ENCODE measurements at regions not wholly inside any gene's neighbourhood (a gene's known extent, or its start where the extent isn't known, plus 50 kb on each side); places are given as distances from the start of the nearest gene placed in this dataset.
"Not testable (repeated sequence)": the region's sequence is repeated elsewhere in the genome, so short reads cannot be mapped to it uniquely, and the experiment has no call there.

- no peak for DNase-seq (ENCODE audit: insufficient read length, low spot score)
- TF ChIP-seq POLR2AphosphoS5 (IDR thresholded peaks at IDR 0.05; ENCODE audit: low read depth, low read length): no peak
- TF ChIP-seq PAX5 (IDR thresholded peaks at IDR 0.05; ENCODE audit: insufficient read depth, low read length, severe bottlenecking): no peak
- no peak for TF ChIP-seq POU2F2 (IDR thresholded peaks at IDR 0.05; ENCODE audit: low read depth, low read length)
- no peak for TF ChIP-seq POLR2A (IDR thresholded peaks at IDR 0.05; ENCODE audit: low read depth, low read length)
- no peak for TF ChIP-seq TAF1 (IDR thresholded peaks at IDR 0.05; ENCODE audit: low read depth, low read length)
- no peak for TF ChIP-seq SPI1 (IDR thresholded peaks at IDR 0.05; ENCODE audit: low read depth, low read length)
- no peak for FAIRE-seq
Observed at GRCh38 chr4:137359691-137360315, 172.5 kb downstream of the PCDH18 start.

DNA sequence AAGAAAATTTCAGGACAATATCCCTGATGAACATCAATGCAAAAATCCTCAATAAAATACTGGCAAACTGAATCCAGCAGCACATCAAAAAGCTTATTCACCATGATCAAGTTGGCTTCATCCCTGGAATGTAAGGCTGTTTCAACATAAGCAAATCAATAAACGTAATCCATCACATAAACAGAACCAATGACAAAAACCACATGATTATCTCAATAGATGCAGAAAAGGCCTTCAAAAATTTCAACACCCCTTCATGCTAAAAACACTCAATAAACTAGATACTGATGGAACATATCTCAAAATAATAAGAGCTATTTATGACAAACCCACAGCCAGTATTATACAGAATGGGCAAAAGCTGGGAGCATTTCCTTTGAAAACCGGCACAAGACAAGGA lies 177.7 kb downstream of the PCDH18 start:
- not testable (repeated sequence) for DNase-seq (ENCODE audit: insufficient read length, low spot score); FAIRE-seq

- DNase-seq (ENCODE audit: insufficient read length, low spot score): no peak
- FAIRE-seq: no peak
- TF ChIP-seq TAF1 (IDR thresholded peaks at IDR 0.05; ENCODE audit: low read depth, low read length) (no peak), POLR2AphosphoS5 (IDR thresholded peaks at IDR 0.05; ENCODE audit: low read depth, low read length) (no peak), POLR2A (IDR thresholded peaks at IDR 0.05; ENCODE audit: low read depth, low read length) (no peak), PAX5 (IDR thresholded peaks at IDR 0.05; ENCODE audit: insufficient read depth, low read length, severe bottlenecking) (no peak), POU2F2 (IDR thresholded peaks at IDR 0.05; ENCODE audit: low read depth, low read length) (no peak), SPI1 (IDR thresholded peaks at IDR 0.05; ENCODE audit: low read depth, low read length) (no peak)
Observed at GRCh38 chr4:137347371-137347770, 184.9 kb downstream of the PCDH18 start.

- TF ChIP-seq SPI1 (IDR thresholded peaks at IDR 0.05; ENCODE audit: low read depth, low read length): no peak
- TF ChIP-seq POLR2A (IDR thresholded peaks at IDR 0.05; ENCODE audit: low read depth, low read length): no peak
- no peak for TF ChIP-seq PAX5 (IDR thresholded peaks at IDR 0.05; ENCODE audit: insufficient read depth, low read length, severe bottlenecking)
- TF ChIP-seq POLR2AphosphoS5 (IDR thresholded peaks at IDR 0.05; ENCODE audit: low read depth, low read length): no peak
- no peak for TF ChIP-seq POU2F2 (IDR thresholded peaks at IDR 0.05; ENCODE audit: low read depth, low read length)
- no peak for TF ChIP-seq TAF1 (IDR thresholded peaks at IDR 0.05; ENCODE audit: low read depth, low read length)
- FAIRE-seq: no peak
- DNase-seq (ENCODE audit: insufficient read length, low spot score): no peak
Observed at GRCh38 chr4:137345597-137345996, 186.7 kb downstream of the PCDH18 start.

GRCh38 chr4:137343221-137343620 lies 189.1 kb downstream of the PCDH18 start:
- DNase-seq (ENCODE audit: insufficient read length, low spot score): no peak

DNA sequence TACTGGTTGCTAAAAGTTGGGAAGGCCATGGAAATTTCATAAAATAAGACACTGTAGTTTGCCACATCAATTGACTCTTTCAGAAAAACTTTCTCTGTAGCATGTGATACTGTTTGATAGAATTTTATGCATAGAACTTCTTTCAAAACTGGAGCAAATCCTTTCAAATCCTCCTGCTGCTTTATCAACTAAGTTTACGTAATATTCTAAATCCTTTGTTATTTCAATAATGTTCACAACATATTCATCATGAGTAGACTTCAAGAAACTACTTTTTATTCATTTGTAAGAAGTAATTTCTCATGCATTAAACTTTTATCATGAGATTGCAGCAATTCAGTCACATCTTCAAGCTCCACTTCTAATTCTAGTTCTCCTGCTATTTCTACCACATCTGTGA lies 199.3 kb downstream of the PCDH18 start:
- TF ChIP-seq POLR2A (IDR thresholded peaks at IDR 0.05; ENCODE audit: low read depth, low read length) (no peak), TAF1 (IDR thresholded peaks at IDR 0.05; ENCODE audit: low read depth, low read length) (no peak), POU2F2 (IDR thresholded peaks at IDR 0.05; ENCODE audit: low read depth, low read length) (no peak), POLR2AphosphoS5 (IDR thresholded peaks at IDR 0.05; ENCODE audit: low read depth, low read length) (no peak), SPI1 (IDR thresholded peaks at IDR 0.05; ENCODE audit: low read depth, low read length) (no peak)
- FAIRE-seq: no peak
- DNase-seq (ENCODE audit: insufficient read length, low spot score): no peak

More at GRCh38 chr4:137343221-137343620, 189.1 kb downstream of the PCDH18 start:
- TF ChIP-seq POLR2A (IDR thresholded peaks at IDR 0.05; ENCODE audit: low read depth, low read length): no peak
- no peak for FAIRE-seq

GRCh38 chr4:137312257-137312656 lies 220.0 kb downstream of the PCDH18 start:
- DNase-seq (ENCODE audit: insufficient read length, low spot score) (no peak), FAIRE-seq (no peak)
- no peak for TF ChIP-seq SPI1 (IDR thresholded peaks at IDR 0.05; ENCODE audit: low read depth, low read length)
- TF ChIP-seq POU2F2 (IDR thresholded peaks at IDR 0.05; ENCODE audit: low read depth, low read length): no peak
- TF ChIP-seq POLR2A (IDR thresholded peaks at IDR 0.05; ENCODE audit: low read depth, low read length): no peak
- TF ChIP-seq PAX5 (IDR thresholded peaks at IDR 0.05; ENCODE audit: insufficient read depth, low read length, severe bottlenecking): no peak
- TF ChIP-seq TAF1 (IDR thresholded peaks at IDR 0.05; ENCODE audit: low read depth, low read length): no peak
- no peak for TF ChIP-seq POLR2AphosphoS5 (IDR thresholded peaks at IDR 0.05; ENCODE audit: low read depth, low read length)

- TF ChIP-seq POLR2A (IDR thresholded peaks at IDR 0.05; ENCODE audit: low read depth, low read length) (no peak), SPI1 (IDR thresholded peaks at IDR 0.05; ENCODE audit: low read depth, low read length) (no peak), PAX5 (IDR thresholded peaks at IDR 0.05; ENCODE audit: insufficient read depth, low read length, severe bottlenecking) (no peak), POLR2AphosphoS5 (IDR thresholded peaks at IDR 0.05; ENCODE audit: low read depth, low read length) (no peak), POU2F2 (IDR thresholded peaks at IDR 0.05; ENCODE audit: low read depth, low read length) (no peak), TAF1 (IDR thresholded peaks at IDR 0.05; ENCODE audit: low read depth, low read length) (no peak)
- no peak for DNase-seq (ENCODE audit: insufficient read length, low spot score)
- FAIRE-seq: no peak
Observed at GRCh38 chr4:137310593-137311490, 221.5 kb downstream of the PCDH18 start.

DNA sequence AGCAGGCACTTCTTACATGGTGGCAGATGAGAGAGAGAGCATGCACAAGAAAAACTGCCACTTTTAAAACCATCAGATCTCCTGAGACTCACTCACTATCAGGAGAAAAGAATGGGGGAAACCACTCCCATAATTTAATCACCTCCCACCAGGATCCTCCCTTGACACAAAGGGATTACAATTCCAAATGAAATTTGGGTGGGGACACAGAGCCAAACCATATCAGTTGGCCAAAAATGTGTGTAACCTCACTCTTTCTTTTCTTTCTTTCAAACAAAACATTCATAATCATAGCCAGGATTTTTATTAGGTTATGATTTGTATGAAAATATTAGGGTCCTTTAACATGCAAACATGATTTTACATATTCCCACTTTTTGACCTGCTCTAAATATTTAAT lies 222.1 kb downstream of the PCDH18 start:
- DNase-seq (ENCODE audit: insufficient read length, low spot score) (no peak), FAIRE-seq (no peak)
- TF ChIP-seq POU2F2 (IDR thresholded peaks at IDR 0.05; ENCODE audit: low read depth, low read length) (no peak), TAF1 (IDR thresholded peaks at IDR 0.05; ENCODE audit: low read depth, low read length) (no peak), POLR2A (IDR thresholded peaks at IDR 0.05; ENCODE audit: low read depth, low read length) (no peak), PAX5 (IDR thresholded peaks at IDR 0.05; ENCODE audit: insufficient read depth, low read length, severe bottlenecking) (no peak), SPI1 (IDR thresholded peaks at IDR 0.05; ENCODE audit: low read depth, low read length) (no peak), POLR2AphosphoS5 (IDR thresholded peaks at IDR 0.05; ENCODE audit: low read depth, low read length) (no peak)

- FAIRE-seq (no peak), DNase-seq (ENCODE audit: insufficient read length, low spot score) (no peak)
- TF ChIP-seq POLR2AphosphoS5 (IDR thresholded peaks at IDR 0.05; ENCODE audit: low read depth, low read length) (no peak), PAX5 (IDR thresholded peaks at IDR 0.05; ENCODE audit: insufficient read depth, low read length, severe bottlenecking) (no peak), TAF1 (IDR thresholded peaks at IDR 0.05; ENCODE audit: low read depth, low read length) (no peak), POU2F2 (IDR thresholded peaks at IDR 0.05; ENCODE audit: low read depth, low read length) (no peak), SPI1 (IDR thresholded peaks at IDR 0.05; ENCODE audit: low read depth, low read length) (no peak), POLR2A (IDR thresholded peaks at IDR 0.05; ENCODE audit: low read depth, low read length) (no peak)
Observed at GRCh38 chr4:137309424-137309823, 222.9 kb downstream of the PCDH18 start.
